Thyroid gland (tissue), 4 donors: ENCODE measurements at regions not wholly inside any gene's neighbourhood (a gene's known extent, or its start where the extent isn't known, plus 50 kb on each side); places are given as distances from the start of the nearest gene placed in this dataset.

ENCODE experiments used
- DNase-seq, 2 donors: peaks; one replicate each; pipeline ENCODE4 v3.0.0-alpha.2; 2019
- H3K27ac ChIP-seq, 3 donors: fragments of 200-600 bp; sonication (generic); 1 replicate in 2 of 3; 2 replicates in 1 of 3; pipeline ENCODE4 v1.5.1; 2016 to 2019; ENCODE audit warnings: mild to moderate bottlenecking in 1 of 3, moderate library complexity in 1 of 3
- H3K27me3 ChIP-seq: fragments of 200-600 bp; sonication (generic); one replicate; pipeline ENCODE4 v1.5.1; 2019
- H3K36me3 ChIP-seq, 2 donors: fragments of 200-600 bp; sonication (generic); one replicate each; pipeline ENCODE4 v1.5.1; 2016 to 2019
- H3K4me1 ChIP-seq, 2 donors: fragments of 200-600 bp; sonication (generic); one replicate each; pipeline ENCODE4 v1.5.1; 2017 to 2019
- H3K4me3 ChIP-seq, 3 donors: fragments of 200-600 bp; sonication (generic); replicated peaks in 1 of 3; 1 replicate in 2 of 3; 2 replicates in 1 of 3; pipeline ENCODE4 v1.5.1; 2016; ENCODE audit warnings: mild to moderate bottlenecking in 1 of 3
- H3K9me3 ChIP-seq: fragments of 200-600 bp; sonication (generic); one replicate; pipeline ENCODE4 v1.5.1; 2017
- POLR2A ChIP-seq, 2 donors: fragments of 450-650 bp; IDR thresholded peaks; one replicate each; pipeline ENCODE4 v1.6.1; 2017; ENCODE audit warnings: antibody characterized with exemption in 2 of 2, mild to moderate bottlenecking in 2 of 2, moderate library complexity in 1 of 2
- WGBS, 2 donors: methylation state at CpG; one replicate each; pipeline ENCODE4 v1.1.5; 2017; 5-methylcytosine and 5-hydroxymethylcytosine counted together
- intact Hi-C: fragments of 100-400 bp; cut with DNase I; formaldehyde crosslinking; loops from one replicate; pipeline ENCODE4 v1.15.1; 2023
- TF ChIP-seq, protein P1 (sequence below), 6 experiments: fragments of 200-600 bp in 3 of 6; fragments of 450-650 bp in 3 of 6; sonication (generic) in 3 of 6; IDR thresholded peaks; one replicate each; pipeline ENCODE4 v1.5.1; 2016 to 2019; ENCODE audit warnings: antibody characterized with exemption in 6 of 6, mild to moderate bottlenecking in 2 of 6, inconsistent platforms in 1 of 6, moderate library complexity in 1 of 6

DNA sequence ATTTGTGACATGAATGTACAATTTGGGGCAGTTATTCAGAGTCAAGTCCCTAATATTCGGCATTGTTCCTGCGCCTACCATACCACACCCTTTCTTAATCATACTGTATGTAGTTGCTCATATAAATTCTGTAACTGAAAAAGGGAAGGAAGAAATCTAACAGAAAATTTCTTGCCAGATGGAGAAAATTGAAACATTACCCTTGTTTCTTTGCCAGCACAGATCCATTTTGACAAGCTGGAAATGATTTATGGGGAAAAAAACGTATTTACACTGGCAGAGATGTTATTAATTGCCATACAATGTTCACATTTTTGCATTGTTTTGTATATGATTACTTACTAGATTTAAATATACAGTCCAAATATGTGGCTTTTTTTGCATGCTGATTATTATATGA lies 363.8 kb upstream of the PKN2 start:
- intact Hi-C loops, result no loop called here
- Histone ChIP-seq H3K36me3 (no peaks in the 10 kb centered on the region), H3K4me1 (no peaks in the 10 kb centered on the region), H3K9me3 (no peaks in the 10 kb centered on the region), H3K27ac (no peak overlapping the region), H3K4me3 (no peak overlapping the region), H3K27me3 (no peaks in the 10 kb centered on the region)
- WGBS, 2 donors, result 65 to 71% methylated on average over 3 of the region's 3 CpGs
- DNase-seq, result no peak
- no peak for TF ChIP-seq POLR2A (IDR thresholded peaks at IDR 0.05)
- TF ChIP-seq, protein P1, sequence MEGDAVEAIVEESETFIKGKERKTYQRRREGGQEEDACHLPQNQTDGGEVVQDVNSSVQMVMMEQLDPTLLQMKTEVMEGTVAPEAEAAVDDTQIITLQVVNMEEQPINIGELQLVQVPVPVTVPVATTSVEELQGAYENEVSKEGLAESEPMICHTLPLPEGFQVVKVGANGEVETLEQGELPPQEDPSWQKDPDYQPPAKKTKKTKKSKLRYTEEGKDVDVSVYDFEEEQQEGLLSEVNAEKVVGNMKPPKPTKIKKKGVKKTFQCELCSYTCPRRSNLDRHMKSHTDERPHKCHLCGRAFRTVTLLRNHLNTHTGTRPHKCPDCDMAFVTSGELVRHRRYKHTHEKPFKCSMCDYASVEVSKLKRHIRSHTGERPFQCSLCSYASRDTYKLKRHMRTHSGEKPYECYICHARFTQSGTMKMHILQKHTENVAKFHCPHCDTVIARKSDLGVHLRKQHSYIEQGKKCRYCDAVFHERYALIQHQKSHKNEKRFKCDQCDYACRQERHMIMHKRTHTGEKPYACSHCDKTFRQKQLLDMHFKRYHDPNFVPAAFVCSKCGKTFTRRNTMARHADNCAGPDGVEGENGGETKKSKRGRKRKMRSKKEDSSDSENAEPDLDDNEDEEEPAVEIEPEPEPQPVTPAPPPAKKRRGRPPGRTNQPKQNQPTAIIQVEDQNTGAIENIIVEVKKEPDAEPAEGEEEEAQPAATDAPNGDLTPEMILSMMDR (IDR thresholded peaks at IDR 0.05), result no peak

DNA sequence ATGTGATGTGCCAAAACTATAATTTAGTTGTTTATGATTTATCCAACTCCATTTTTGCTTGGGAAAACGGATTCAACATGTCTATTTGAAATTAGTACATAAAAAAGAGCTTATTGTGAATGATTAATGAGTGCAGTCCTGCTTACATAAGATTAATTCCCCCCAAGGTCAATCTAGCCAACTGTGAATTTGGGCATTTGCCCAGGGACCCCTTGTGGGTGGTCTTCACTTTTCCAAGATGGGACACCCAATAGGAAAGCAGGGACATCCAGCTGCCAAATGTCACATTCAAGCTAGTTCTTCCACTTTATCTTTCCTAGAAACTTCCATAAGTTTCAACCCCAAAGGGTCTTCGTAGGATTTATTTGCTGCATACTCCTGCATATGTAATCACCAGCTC lies 362.4 kb upstream of the PKN2 start:
- TF ChIP-seq, protein P1 (IDR thresholded peaks at IDR 0.05), result no peak
- no peak for TF ChIP-seq POLR2A (IDR thresholded peaks at IDR 0.05)
- DNase-seq, result no peak
- 73 to 81% methylated on average over 2 of the region's 2 CpGs for WGBS, 2 donors
- Histone ChIP-seq H3K4me3 (no peak overlapping the region), H3K36me3 (no peaks in the 10 kb centered on the region), H3K27me3 (no peaks in the 10 kb centered on the region), H3K4me1 (no peaks in the 10 kb centered on the region), H3K9me3 (no peaks in the 10 kb centered on the region), H3K27ac (no peak overlapping the region)
- intact Hi-C loops, result no loop called here

DNA sequence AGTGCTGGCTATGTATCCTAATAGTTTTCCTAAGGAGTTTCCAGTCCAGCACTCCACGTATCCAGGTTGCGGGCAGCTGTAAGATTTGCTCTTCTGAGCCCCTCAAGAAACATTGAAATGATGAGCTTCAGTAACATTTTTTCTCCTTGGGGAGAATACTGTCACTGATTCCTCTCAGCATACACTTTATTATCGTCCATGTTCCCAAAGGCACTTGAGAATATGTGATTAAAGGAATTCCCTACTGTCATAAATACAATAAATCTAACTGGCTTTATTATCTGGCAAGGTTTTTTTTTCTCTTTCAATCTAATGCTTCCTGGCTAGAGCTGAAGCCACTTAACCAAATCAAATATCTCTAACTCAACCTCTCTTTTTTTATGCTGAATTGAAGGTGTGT lies 359.2 kb upstream of the PKN2 start:
- TF ChIP-seq, protein P1 (IDR thresholded peaks at IDR 0.05), result no peak
- no peak for TF ChIP-seq POLR2A (IDR thresholded peaks at IDR 0.05)
- Histone ChIP-seq H3K9me3 (no peaks in the 10 kb centered on the region), H3K4me3 (no peak overlapping the region), H3K36me3 (no peaks in the 10 kb centered on the region), H3K4me1 (no peaks in the 10 kb centered on the region), H3K27me3 (no peaks in the 10 kb centered on the region), H3K27ac (no peak overlapping the region)
- intact Hi-C loops, result no loop called here
- no peak for DNase-seq
- WGBS, 2 donors, result 81 to 85% methylated on average over 3 of the region's 3 CpGs

DNA sequence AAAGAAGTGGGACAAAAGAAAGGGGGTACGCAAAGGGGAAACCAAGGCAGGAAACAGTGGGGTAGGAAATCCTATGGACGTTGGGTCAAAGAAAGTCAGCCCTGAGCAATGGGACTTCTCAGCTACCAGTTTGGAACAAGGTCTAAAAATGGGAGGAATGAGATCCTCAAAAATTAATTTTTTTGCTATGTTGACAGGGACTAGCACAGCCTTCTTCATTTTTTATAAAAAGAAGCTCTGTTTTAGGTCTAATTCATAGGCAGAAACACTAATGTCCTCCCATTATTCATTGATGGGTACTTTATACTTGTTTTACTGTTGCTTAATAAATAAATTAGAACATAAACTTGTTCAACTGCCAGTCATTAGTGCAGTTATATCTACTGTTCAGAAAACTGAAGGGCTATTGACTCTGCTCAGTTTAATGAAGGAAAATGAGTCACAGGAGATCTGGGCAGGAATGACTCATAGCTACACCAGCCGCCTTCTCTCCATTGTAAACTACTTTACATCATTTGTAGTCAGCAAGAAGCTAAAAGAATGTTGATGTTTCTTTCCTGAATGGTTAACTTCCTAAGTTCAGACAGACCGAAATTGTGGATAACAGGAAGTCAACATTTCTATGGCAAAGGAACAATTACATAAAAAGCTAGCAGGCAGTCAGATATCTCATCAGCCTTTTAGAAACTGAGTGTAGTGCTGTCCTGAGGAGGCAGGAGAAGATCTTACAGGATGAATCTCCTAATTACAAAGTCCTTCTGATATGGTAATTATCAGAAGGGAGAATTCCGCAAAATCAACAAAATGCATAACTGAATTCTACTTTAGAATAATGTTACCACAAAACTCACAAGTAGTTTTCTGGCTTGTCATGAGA lies 356.4 kb upstream of the PKN2 start:
- intact Hi-C loops, result no loop called here
- TF ChIP-seq, protein P1 (IDR thresholded peaks at IDR 0.05), result no peak
- TF ChIP-seq POLR2A (IDR thresholded peaks at IDR 0.05), result no peak
- H3K27ac ChIP-seq, result no peak overlapping the region
- 69 to 79% methylated on average over 5 of the region's 5 CpGs for WGBS, 2 donors
- no peaks in the 10 kb centered on the region for H3K4me1 ChIP-seq
- no peaks in the 10 kb centered on the region for H3K27me3 ChIP-seq
- H3K36me3 ChIP-seq, result no peaks in the 10 kb centered on the region
- H3K4me3 ChIP-seq, result no peak overlapping the region
- H3K9me3 ChIP-seq, result no peaks in the 10 kb centered on the region
- no peak for DNase-seq

DNA sequence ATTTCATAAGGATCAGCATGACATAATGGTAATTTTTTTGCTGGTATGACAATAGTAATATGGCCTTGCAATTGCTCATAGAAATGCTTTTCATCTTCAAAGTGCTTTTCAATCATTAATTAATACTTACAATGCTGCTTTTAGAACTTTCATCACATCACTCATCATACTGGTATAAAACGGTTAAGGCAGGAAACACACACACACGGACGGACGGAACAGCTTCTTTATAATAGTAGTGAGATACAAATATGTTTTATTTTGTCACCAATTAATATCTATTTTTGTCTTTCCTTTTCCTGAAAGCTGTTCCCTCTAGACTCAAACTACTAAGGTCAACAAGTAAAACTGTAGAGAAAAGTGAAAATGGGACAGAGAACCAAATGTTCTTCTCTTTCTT lies 353.9 kb upstream of the PKN2 start:
- intact Hi-C loops, result no loop called here
- no peaks in the 10 kb centered on the region for H3K4me1 ChIP-seq
- WGBS, 2 donors, result 65 to 78% methylated on average over 4 of the region's 4 CpGs

More for the DNA sequence above, 353.9 kb upstream of the PKN2 start:
- DNase-seq, result no peak
- no peak overlapping the region for H3K27ac ChIP-seq
- no peaks in the 10 kb centered on the region for H3K27me3 ChIP-seq
- no peak overlapping the region for H3K4me3 ChIP-seq
- H3K36me3 ChIP-seq, result no peaks in the 10 kb centered on the region
- no peaks in the 10 kb centered on the region for H3K9me3 ChIP-seq
- TF ChIP-seq, protein P1 (IDR thresholded peaks at IDR 0.05), result no peak
- no peak for TF ChIP-seq POLR2A (IDR thresholded peaks at IDR 0.05)
